Activated naive CD8-positive, alpha-beta T cell (primary cell): ENCODE measurements at regions not wholly inside any gene's neighbourhood (a gene's known extent, or its start where the extent isn't known, plus 50 kb on each side); places are given as distances from the start of the nearest gene placed in this dataset.

ENCODE experiments used
- H3K27ac Mint-ChIP-seq: one replicate; pipeline ENCODE4 v1.8.0; 2021; ENCODE audit warnings: mixed read lengths
- H3K27me3 Mint-ChIP-seq: one replicate; pipeline ENCODE4 v1.8.0; 2021; ENCODE audit warnings: mixed read lengths
- H3K36me3 Mint-ChIP-seq: one replicate; pipeline ENCODE4 v1.8.0; 2021; ENCODE audit warnings: mixed read lengths
- H3K4me1 Mint-ChIP-seq: one replicate; pipeline ENCODE4 v1.8.0; 2021; ENCODE audit warnings: low read depth, mixed read lengths
- H3K4me3 Mint-ChIP-seq: one replicate; pipeline ENCODE4 v1.8.0; 2021; ENCODE audit warnings: mild to moderate bottlenecking, mixed read lengths
- H3K9me3 Mint-ChIP-seq: one replicate; pipeline ENCODE4 v1.8.0; 2021; ENCODE audit warnings: low read depth, mixed read lengths

DNA sequence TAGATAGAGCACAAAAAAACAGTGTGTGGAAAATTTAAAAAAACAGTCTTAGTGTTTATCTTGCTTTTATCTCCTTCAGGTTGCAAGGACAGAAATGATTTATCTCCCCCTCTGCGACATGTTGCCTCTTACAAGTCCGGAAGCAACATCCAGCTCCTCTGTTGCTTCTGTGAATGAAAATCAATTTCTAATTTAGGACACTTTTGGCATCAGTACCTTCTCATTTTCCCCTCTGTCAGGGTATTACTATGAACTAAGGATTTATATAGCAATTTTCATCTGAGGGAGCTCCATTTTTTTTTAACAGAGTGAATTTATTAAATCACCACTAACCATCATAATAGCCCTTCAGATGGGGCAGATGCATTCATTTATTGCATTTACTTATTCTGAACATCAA is 116.6 kb upstream of the PLXNC1 start:
- Mint-ChIP-seq H3K4me3 (no peak overlapping the region), H3K27me3 (no peaks in the 10 kb centered on the region), H3K4me1 (peaks cover 45% of the 10 kb centered on the region), H3K36me3 (peaks cover 33% of the 10 kb centered on the region), H3K27ac (peak overlapping the region; percentile 38), H3K9me3 (peaks cover 8% of the 10 kb centered on the region)

DNA sequence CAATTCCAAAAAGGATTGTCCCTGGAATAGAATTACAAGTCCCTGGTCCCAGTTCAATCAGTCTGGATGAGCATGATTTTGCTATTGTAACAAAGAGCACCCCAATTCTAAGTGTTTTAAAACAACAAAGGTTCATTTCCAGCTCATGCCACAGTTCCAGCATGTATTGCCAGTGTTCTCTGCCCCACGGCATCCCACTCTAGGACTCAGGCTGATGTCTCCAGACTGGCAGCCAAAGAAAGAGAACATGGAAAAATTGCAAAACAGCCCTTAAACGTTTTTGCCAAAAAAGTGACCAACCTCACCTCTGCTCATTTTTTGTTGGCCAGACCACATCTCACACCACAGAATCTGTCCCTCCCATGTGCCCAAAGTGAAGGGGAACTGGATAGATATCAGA is 116.0 kb upstream of the PLXNC1 start:
- peak overlapping the region; percentile 5 for H3K27ac Mint-ChIP-seq
- H3K27me3 Mint-ChIP-seq: no peaks in the 10 kb centered on the region
- no peak overlapping the region for H3K4me3 Mint-ChIP-seq

DNA sequence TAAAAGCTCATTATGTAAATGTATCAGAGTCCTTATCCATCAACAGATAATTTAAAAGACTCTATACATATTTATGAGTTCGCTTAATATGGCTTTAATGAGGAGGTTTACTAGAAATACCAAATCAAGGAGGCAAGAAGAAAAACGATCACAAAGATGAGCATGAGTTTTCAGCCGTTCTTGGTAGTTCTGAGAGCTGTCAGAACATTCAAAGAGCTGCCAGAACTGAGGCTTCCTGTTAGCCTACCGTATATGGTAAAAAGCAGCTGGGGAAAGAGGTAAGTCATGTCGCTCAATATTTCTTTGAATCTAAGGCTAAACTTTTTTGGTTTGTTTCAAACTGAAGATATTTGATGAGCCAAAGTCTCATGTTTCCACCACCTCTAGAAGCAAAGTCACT is 115.3 kb upstream of the PLXNC1 start:
- Mint-ChIP-seq H3K36me3 (peaks cover 30% of the 10 kb centered on the region), H3K27ac (peak overlapping the region; percentile 67), H3K9me3 (peaks cover 6% of the 10 kb centered on the region), H3K4me1 (peaks cover 45% of the 10 kb centered on the region), H3K27me3 (no peaks in the 10 kb centered on the region), H3K4me3 (peak overlapping the region; percentile 33)

More for the DNA sequence above, 116.0 kb upstream of the PLXNC1 start:
- Mint-ChIP-seq H3K9me3 (peaks cover 8% of the 10 kb centered on the region), H3K36me3 (peaks cover 33% of the 10 kb centered on the region), H3K4me1 (peaks cover 45% of the 10 kb centered on the region)

DNA sequence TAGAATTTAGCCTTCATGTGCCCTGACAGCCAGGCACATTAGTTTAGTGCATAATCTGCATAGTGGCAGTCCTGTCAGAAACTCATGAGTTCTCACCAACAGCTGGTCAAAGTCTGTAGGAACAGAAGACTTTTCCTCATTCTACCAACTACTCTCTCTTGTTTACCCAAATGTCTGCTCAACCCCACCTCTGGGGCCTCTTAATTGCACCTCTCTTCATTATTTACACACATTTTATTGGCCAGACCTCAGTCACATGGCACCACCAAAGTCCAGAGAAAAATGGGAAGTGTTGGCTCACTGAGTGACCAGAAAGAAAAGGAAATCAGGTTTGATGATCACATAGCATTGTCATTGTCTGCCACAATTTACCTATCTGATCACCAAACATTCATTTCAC is 114.6 kb upstream of the PLXNC1 start:
- Mint-ChIP-seq H3K27ac (no peak overlapping the region), H3K4me3 (no peak overlapping the region), H3K36me3 (peaks cover 30% of the 10 kb centered on the region)

DNA sequence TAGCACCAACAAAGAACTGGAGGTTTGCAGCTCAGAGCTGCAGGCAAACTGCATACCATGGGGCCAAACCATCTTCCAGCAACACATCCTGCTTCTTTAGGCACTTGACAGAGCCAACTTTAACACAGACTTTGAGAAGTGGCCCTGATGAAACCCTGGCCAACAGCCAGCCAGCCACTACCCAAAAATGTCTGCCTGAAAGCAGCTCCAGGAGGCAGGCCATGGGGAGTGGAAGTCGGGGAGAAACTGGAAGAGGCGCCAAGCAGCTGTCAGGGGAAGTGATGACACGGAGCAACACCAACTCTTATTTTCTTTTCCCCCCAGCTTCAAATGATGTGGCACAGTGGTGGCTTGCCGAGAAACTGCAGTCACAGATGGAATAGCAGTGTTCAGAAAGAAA is 110.9 kb upstream of the PLXNC1 start:
- H3K27me3 Mint-ChIP-seq: no peaks in the 10 kb centered on the region
- peaks cover 25% of the 10 kb centered on the region for H3K36me3 Mint-ChIP-seq
- H3K9me3 Mint-ChIP-seq: peaks cover 9% of the 10 kb centered on the region
- peaks cover 18% of the 10 kb centered on the region for H3K4me1 Mint-ChIP-seq
- no peak overlapping the region for H3K27ac Mint-ChIP-seq
- H3K4me3 Mint-ChIP-seq: no peak overlapping the region

More for the DNA sequence above, 114.6 kb upstream of the PLXNC1 start:
- Mint-ChIP-seq H3K4me1 (peaks cover 45% of the 10 kb centered on the region), H3K9me3 (peaks cover 4% of the 10 kb centered on the region), H3K27me3 (no peaks in the 10 kb centered on the region)

DNA sequence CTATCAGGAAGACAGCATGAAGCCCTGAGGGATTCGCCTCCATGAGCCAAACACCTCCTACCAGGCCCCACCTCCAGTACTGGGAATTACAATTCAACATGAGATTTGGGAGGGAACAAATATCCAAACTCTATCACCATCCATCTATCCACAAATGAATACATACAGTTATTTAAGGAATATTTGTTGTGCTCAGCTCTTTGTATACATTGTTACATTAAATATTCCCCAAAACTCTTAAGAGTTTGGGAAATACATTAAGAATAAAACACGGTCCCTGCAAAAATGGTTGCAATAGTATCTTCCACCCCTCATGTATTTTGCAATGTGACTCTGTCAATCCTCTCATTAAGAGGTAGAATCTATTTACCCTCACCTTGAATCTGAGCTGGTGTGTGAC is 109.8 kb upstream of the PLXNC1 start:
- no peak overlapping the region for H3K4me3 Mint-ChIP-seq

DNA sequence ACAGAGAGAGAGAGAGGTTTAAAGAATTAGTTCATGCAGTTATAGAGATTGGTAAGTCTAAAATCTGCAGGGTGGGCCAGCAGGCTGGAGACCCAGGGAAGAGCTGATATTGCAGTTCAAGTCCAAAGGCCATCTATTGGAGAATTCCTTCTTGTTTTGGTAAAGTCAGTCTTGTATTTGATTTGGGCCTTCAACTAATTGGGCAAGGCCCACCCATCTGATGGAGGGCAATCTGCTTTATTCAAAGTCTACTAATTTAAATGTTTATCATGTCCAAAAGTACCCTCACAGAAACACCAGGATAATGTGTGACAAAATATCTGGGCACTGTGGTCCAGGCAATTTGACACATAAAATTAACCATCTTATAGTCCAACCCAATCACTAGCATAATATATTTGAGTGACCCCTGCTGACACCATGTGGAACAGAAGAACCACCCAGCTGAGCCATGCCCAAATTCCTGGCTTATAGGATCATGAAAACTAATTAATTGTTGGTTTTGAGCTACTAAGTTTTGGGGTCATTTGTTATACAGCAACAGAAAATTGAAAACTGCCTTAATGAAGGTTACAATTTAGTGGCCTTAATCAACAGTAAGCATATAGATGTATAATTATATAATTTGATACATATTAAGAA is 109.1 kb upstream of the PLXNC1 start:
- Mint-ChIP-seq H3K9me3 (peaks cover 9% of the 10 kb centered on the region), H3K36me3 (peaks cover 20% of the 10 kb centered on the region), H3K27ac (no peak overlapping the region), H3K4me1 (no peaks in the 10 kb centered on the region), H3K4me3 (no peak overlapping the region), H3K27me3 (no peaks in the 10 kb centered on the region)

More for the DNA sequence above, 109.8 kb upstream of the PLXNC1 start:
- Mint-ChIP-seq H3K9me3 (peaks cover 9% of the 10 kb centered on the region), H3K4me1 (peaks cover 6% of the 10 kb centered on the region), H3K36me3 (peaks cover 25% of the 10 kb centered on the region), H3K27ac (no peak overlapping the region), H3K27me3 (no peaks in the 10 kb centered on the region)

DNA sequence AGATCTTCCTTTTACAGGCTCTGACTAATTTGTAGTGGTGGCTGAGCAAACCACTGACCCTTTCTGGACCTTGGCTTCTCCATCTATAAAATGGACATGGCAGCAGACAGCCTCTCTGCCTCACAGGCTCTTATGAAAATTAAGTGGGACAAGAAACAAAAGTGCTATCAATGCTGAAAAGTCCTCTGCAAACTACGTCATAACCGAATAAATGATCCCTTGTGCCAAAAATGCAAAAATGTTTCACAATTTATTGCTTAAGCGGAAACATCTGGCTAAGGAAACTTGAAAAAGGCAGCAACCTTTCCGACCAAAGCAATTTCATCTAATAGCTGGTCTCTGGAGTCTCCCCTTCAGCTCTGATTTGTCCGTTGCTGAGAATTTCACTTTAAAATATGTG is 108.5 kb upstream of the PLXNC1 start:
- peaks cover 5% of the 10 kb centered on the region for H3K9me3 Mint-ChIP-seq
- no peak overlapping the region for H3K27ac Mint-ChIP-seq
- H3K27me3 Mint-ChIP-seq: no peaks in the 10 kb centered on the region
- H3K4me3 Mint-ChIP-seq: no peak overlapping the region
- H3K4me1 Mint-ChIP-seq: no peaks in the 10 kb centered on the region
- peaks cover 15% of the 10 kb centered on the region for H3K36me3 Mint-ChIP-seq

DNA sequence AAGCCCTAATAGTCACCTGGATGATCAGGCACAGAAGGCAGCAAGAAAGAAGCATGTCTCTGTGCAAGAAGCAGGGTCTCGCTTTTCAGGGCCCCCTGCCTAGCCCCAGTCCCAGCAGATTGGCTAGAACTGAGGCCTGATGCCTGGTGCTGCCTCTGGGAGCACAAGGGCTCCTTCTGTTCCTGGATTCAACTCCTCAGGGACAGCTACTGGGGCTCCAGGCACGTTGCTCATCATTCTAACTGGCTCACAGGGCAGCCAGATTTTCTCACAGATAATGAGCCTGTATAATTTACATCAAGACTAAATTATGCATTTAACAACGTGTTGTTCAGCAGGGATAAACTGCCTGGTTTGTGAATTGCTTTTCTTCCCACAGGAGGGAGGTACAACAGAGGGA is 106.5 kb upstream of the PLXNC1 start:
- H3K27me3 Mint-ChIP-seq: no peaks in the 10 kb centered on the region
- H3K4me3 Mint-ChIP-seq: no peak overlapping the region
- H3K4me1 Mint-ChIP-seq: no peaks in the 10 kb centered on the region
- H3K27ac Mint-ChIP-seq: no peak overlapping the region
- H3K9me3 Mint-ChIP-seq: peaks cover 5% of the 10 kb centered on the region
- H3K36me3 Mint-ChIP-seq: peaks cover 6% of the 10 kb centered on the region

DNA sequence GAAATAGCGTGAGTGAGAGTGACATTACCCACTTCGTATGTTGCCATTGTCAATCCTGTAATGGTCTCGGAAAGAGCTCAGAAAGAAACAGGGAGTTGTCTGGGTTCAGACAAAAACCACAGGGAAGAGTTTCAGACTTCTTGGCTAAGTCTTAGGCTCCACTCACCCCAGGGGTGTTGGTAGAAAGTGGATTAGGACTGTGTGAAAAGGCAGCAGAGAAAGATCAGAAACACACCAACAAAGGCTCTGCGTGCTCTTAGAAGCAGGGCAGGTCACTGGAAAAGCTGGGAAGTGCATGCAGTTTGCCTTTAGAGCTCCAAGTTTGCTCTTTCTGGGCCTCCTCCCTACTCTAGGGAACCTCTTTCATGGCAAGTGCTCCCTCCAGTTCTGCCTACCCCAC is 106.1 kb upstream of the PLXNC1 start:
- Mint-ChIP-seq H3K4me1 (no peaks in the 10 kb centered on the region), H3K4me3 (no peak overlapping the region), H3K27ac (no peak overlapping the region), H3K27me3 (no peaks in the 10 kb centered on the region), H3K36me3 (peaks cover 6% of the 10 kb centered on the region), H3K9me3 (peaks cover 5% of the 10 kb centered on the region)

DNA sequence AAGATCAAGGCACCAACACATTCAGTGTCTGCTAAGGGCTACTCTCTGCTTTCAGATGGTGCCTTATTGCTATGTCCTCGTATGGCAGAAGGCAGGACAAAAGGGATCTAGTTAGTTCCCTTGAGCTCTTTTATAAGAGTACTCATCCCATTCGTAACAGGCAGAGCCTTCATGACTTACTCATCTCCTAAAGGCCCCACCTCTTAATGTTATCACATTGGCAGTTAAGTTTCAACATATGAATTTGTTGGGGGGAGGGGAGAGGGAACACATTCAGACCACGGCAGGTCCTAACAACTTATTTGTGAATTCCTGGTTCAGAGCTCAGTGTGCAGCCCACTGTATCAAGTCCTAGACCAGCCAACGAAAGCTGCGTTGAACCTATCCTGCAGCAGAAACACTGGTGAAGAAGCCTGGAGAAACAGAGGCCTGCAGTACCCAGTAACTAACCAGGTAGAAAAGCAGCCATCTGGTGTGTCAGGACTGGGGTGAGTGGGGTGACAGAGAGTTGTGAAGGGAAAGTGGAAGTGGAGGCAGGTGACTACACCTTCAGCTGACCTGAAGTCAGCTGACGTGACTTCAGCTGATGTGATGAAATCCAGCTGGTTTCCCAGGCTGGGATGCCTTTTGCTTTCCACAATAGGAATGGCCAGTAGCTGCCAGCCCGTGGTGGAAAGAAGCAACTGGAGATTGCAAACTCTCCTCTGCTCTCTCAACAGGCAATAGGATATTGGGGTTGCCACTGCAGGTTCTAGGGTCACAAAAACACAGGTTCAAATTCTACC is 101.6 kb upstream of the PLXNC1 start:
- H3K4me3 Mint-ChIP-seq: no peak overlapping the region
- H3K9me3 Mint-ChIP-seq: peaks cover 5% of the 10 kb centered on the region
- H3K36me3 Mint-ChIP-seq: peaks cover 3% of the 10 kb centered on the region
- H3K27ac Mint-ChIP-seq: no peak overlapping the region
- H3K4me1 Mint-ChIP-seq: peaks cover 9% of the 10 kb centered on the region
- peaks cover 1% of the 10 kb centered on the region for H3K27me3 Mint-ChIP-seq

DNA sequence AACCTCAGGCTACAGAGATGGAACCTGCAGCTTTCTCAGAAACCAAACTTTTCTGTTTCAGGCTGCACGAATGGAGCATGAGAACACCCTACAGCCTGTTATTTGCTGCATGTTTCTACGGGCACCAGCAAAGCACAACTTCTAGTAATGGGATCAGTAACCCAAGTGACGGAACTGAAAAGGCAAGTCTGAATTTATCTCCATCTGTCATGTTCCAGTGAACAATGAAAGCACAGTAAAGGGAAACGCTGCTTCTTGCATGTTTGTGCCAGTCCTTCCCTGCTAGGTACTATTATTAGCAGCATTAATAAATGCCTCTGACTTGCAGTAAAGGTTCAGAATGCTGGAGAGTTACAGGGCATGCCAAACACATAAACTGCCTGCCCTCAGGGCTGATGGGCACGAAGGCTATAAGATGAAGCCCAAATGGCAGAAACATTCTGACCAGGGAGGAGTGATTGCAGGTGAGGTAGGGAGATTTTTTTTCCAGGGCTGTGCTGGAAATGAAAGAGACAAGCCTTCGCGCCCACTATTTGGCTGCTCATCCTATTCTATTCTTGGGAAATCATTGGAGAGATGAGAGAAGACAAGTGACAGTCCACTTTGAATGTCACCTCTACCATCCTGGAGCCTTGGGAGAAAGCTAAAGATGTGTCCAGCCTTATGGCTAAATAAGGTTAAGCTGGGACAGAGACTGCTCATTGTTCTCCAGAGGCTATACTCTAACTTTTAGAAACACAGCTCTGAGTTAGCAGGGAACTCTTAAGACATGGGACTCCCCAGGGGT is 100.4 kb upstream of the PLXNC1 start:
- H3K9me3 Mint-ChIP-seq: peaks cover 5% of the 10 kb centered on the region
- H3K27me3 Mint-ChIP-seq: peaks cover 1% of the 10 kb centered on the region
- H3K4me1 Mint-ChIP-seq: peaks cover 9% of the 10 kb centered on the region
- H3K36me3 Mint-ChIP-seq: peaks cover 3% of the 10 kb centered on the region
- no peak overlapping the region for H3K4me3 Mint-ChIP-seq
- H3K27ac Mint-ChIP-seq: peak overlapping the region; percentile 1

DNA sequence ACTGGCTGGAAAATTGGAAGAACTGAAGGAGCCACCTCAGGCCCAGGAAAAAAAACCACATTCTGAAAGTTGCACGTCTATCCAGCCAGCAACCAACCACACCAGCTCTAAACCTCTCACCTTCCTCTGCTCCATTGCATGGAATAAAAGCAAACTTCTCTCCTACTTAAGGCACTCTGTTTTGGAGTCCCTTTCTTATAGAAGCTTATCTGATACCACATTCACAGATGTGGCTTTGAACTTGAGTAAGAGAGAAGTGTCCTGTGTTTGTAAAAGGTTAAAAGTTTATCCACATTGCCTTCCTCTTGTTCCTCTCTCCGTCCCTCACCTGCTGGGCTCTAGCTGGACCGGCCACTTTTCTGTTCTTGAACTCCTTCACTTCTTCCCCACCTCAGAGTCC is 99.6 kb upstream of the PLXNC1 start:
- peaks cover 5% of the 10 kb centered on the region for H3K36me3 Mint-ChIP-seq
- H3K4me3 Mint-ChIP-seq: no peak overlapping the region
- H3K27ac Mint-ChIP-seq: no peak overlapping the region
- peaks cover 9% of the 10 kb centered on the region for H3K4me1 Mint-ChIP-seq
- H3K9me3 Mint-ChIP-seq: peaks cover 5% of the 10 kb centered on the region
- peaks cover 1% of the 10 kb centered on the region for H3K27me3 Mint-ChIP-seq

DNA sequence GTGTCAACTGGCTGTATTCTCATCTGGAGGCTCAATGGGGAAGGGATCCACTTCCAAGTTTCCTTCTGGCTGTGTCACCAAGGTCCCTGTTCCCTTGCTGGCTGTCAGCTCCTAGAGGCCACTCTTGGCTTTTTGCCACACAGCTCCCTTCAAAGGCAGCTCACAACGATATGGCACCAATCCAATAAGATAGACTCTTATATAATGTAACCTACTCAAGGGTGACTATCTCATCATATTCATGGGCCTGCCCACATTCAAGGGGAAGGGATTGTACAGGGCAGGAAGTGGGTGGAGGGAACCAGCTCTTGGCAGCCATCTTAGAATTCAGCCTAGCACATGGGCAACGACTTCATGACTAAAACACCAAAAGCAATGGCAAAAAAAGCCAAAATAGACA is 98.7 kb upstream of the PLXNC1 start:
- Mint-ChIP-seq H3K4me1 (peaks cover 9% of the 10 kb centered on the region), H3K27me3 (peaks cover 1% of the 10 kb centered on the region), H3K36me3 (peaks cover 5% of the 10 kb centered on the region), H3K9me3 (peaks cover 5% of the 10 kb centered on the region), H3K27ac (no peak overlapping the region), H3K4me3 (no peak overlapping the region)

DNA sequence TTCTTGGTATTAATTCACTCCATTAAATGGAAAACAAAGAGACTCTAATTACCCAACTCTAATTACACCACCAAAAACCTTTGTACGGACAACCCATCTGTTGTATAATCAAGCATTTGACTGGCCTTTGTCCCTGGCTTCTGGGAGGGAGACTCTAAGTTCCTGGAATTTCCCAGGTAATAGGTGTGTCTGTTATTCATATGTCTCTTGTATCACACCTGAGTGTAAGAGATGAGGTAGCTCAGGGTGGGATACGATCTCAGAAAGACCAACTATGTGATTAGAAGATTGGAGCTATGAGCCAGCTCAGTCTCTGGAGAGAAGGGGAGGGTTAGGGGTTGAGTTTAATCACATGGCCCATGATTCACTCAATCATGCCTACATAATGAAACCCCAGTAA is 94.7 kb upstream of the PLXNC1 start:
- peaks cover 5% of the 10 kb centered on the region for H3K36me3 Mint-ChIP-seq

More for the DNA sequence above, 94.7 kb upstream of the PLXNC1 start:
- H3K4me3 Mint-ChIP-seq: no peak overlapping the region
- peaks cover 1% of the 10 kb centered on the region for H3K27me3 Mint-ChIP-seq
- H3K27ac Mint-ChIP-seq: no peak overlapping the region
- peaks cover 5% of the 10 kb centered on the region for H3K9me3 Mint-ChIP-seq
- peaks cover 1% of the 10 kb centered on the region for H3K4me1 Mint-ChIP-seq
